Mesenchymal stem cell (in vitro differentiated cells and primary cell): ENCODE measurements at regions not wholly inside any gene's neighbourhood (a gene's known extent, or its start where the extent isn't known, plus 50 kb on each side); places are given as distances from the start of the nearest gene placed in this dataset.

Source experiments
- DNase-seq: peaks from one replicate; pipeline ENCODE4 v3.0.0-alpha.2; 2013
- H2AFZ ChIP-seq: one replicate; pipeline ENCODE4 v1.6.1; 2013; ENCODE audit warnings: low read depth, mild to moderate bottlenecking, control low read depth, inconsistent platforms, low read length, moderate library complexity
- H2AK5ac ChIP-seq: 2 replicates; pipeline ENCODE4 v1.6.1; 2013; ENCODE audit warnings: low read length, moderate library complexity, mild to moderate bottlenecking, inconsistent platforms; ENCODE audit not compliant: severe bottlenecking
- H2BK120ac ChIP-seq: one replicate; pipeline ENCODE4 v1.6.1; 2013; ENCODE audit warnings: low read depth, mild to moderate bottlenecking, inconsistent platforms, low read length, moderate library complexity
- H2BK12ac ChIP-seq, 2 experiments: one replicate each; pipeline ENCODE4 v1.6.1; 2013; ENCODE audit warnings: inconsistent platforms in 2 of 2, low read length in 2 of 2, mild to moderate bottlenecking in 2 of 2, moderate library complexity in 2 of 2, control low read depth in 1 of 2
- H2BK15ac ChIP-seq: one replicate; pipeline ENCODE4 v1.6.1; 2013; ENCODE audit warnings: mild to moderate bottlenecking, low read depth, inconsistent platforms; ENCODE audit not compliant: poor library complexity, severe bottlenecking
- H2BK5ac ChIP-seq: 2 replicates; pipeline ENCODE4 v1.6.1; 2013; ENCODE audit warnings: low read depth, mild to moderate bottlenecking, low read length, control low read depth, inconsistent platforms; ENCODE audit not compliant: poor library complexity, severe bottlenecking
- H3K14ac ChIP-seq, 2 experiments: one replicate each; pipeline ENCODE4 v1.6.1; 2013; ENCODE audit warnings: inconsistent platforms in 2 of 2, low read length in 2 of 2, control low read depth in 1 of 2, mild to moderate bottlenecking in 1 of 2, moderate library complexity in 1 of 2
- H3K18ac ChIP-seq, 2 experiments: one replicate each; pipeline ENCODE4 v1.6.1; 2013; ENCODE audit warnings: inconsistent platforms in 2 of 2, low read length in 2 of 2, control low read depth in 1 of 2, low read depth in 1 of 2, mild to moderate bottlenecking in 1 of 2
- H3K23ac ChIP-seq, 2 experiments: one replicate each; pipeline ENCODE4 v1.6.1; 2013; ENCODE audit warnings: inconsistent platforms in 2 of 2, low read length in 2 of 2, mild to moderate bottlenecking in 2 of 2, moderate library complexity in 2 of 2, control low read depth in 1 of 2
- H3K27ac ChIP-seq: 2 replicates; pipeline ENCODE4 v1.5.1; 2013; ENCODE audit warnings: mild to moderate bottlenecking, moderate library complexity, low read length, control low read depth, inconsistent platforms; ENCODE audit not compliant: poor library complexity, severe bottlenecking
- H3K27me3 ChIP-seq, 2 experiments: 2 replicates each; pipeline versions ENCODE4 v1.6.1 to v1.7.0; 2013; ENCODE audit warnings: low read length in 2 of 2, mild to moderate bottlenecking in 2 of 2, moderate library complexity in 2 of 2, control low read depth in 1 of 2, inconsistent platforms in 1 of 2; ENCODE audit not compliant: control insufficient read depth in 1 of 2, insufficient read depth in 1 of 2
- H3K36me3 ChIP-seq, 2 experiments: 2 replicates each; pipeline versions ENCODE4 v1.6.1 to v1.7.0; 2013; ENCODE audit warnings: low read length in 2 of 2, control low read depth in 1 of 2, inconsistent platforms in 1 of 2, low read depth in 1 of 2, mild to moderate bottlenecking in 1 of 2; ENCODE audit not compliant: insufficient read depth in 2 of 2, control insufficient read depth in 1 of 2
- H3K4ac ChIP-seq, 2 experiments: one replicate each; pipeline ENCODE4 v1.6.1; 2013; ENCODE audit warnings: inconsistent platforms in 2 of 2, low read length in 2 of 2, mild to moderate bottlenecking in 2 of 2, moderate library complexity in 2 of 2, control low read depth in 1 of 2, low read depth in 1 of 2
- H3K4me1 ChIP-seq: 2 replicates; pipeline ENCODE4 v1.6.1; 2013; ENCODE audit warnings: low read depth, low read length, control low read depth; ENCODE audit not compliant: control insufficient read depth, insufficient read depth
- H3K4me2 ChIP-seq: 2 replicates; pipeline ENCODE4 v1.6.1; 2013; ENCODE audit warnings: low read length, mild to moderate bottlenecking, inconsistent platforms; ENCODE audit not compliant: poor library complexity, severe bottlenecking
- H3K4me3 ChIP-seq, 2 experiments: 2 replicates each; pipeline versions ENCODE4 v1.5.1 to v1.7.0; 2013; ENCODE audit warnings: low read length in 2 of 2, mild to moderate bottlenecking in 2 of 2, control low read depth in 1 of 2, low read depth in 1 of 2; ENCODE audit not compliant: insufficient read depth in 1 of 2
- H3K79me1 ChIP-seq: replicated peaks from 2 replicates; pipeline ENCODE4 v1.6.1; 2013; ENCODE audit warnings: mild to moderate bottlenecking, control low read depth, low read length, inconsistent platforms; ENCODE audit not compliant: poor library complexity, severe bottlenecking
- H3K9ac ChIP-seq: 2 replicates; pipeline ENCODE4 v1.7.0; 2013; ENCODE audit warnings: mild to moderate bottlenecking, low read length, moderate library complexity
- H3K9me3 ChIP-seq: 2 replicates; pipeline ENCODE4 v1.7.0; 2013; ENCODE audit warnings: mild to moderate bottlenecking, low read length; ENCODE audit not compliant: control insufficient read depth
- H4K8ac ChIP-seq: one replicate; pipeline ENCODE4 v1.6.1; 2013; ENCODE audit warnings: inconsistent platforms, mild to moderate bottlenecking, low read length, moderate library complexity
- H4K91ac ChIP-seq: one replicate; pipeline ENCODE4 v1.6.1; 2013; ENCODE audit warnings: mild to moderate bottlenecking, low read length, inconsistent platforms
- WGBS: methylation state at CpG from one replicate; pipeline ENCODE4 v1.1.7; 2013; ENCODE audit warnings: mixed read lengths; 5-methylcytosine and 5-hydroxymethylcytosine counted together

- no peak overlapping the region for H2BK15ac ChIP-seq
- no peak overlapping the region for H3K14ac ChIP-seq
- H3K27ac ChIP-seq = no peak overlapping the region
- no peak overlapping the region for H3K4ac ChIP-seq
- no peak overlapping the region for H2AK5ac ChIP-seq
- H3K4me2 ChIP-seq = no peak overlapping the region
- H4K8ac ChIP-seq = no peak overlapping the region
- H3K23ac ChIP-seq = no peak overlapping the region
- H3K27me3 ChIP-seq = no peaks in the 10 kb centered on the region
- H3K79me1 ChIP-seq = no peaks in the 10 kb centered on the region
- no peak overlapping the region for H4K91ac ChIP-seq
- H2BK5ac ChIP-seq = no peak overlapping the region
- H2BK120ac ChIP-seq = no peak overlapping the region
- no peak overlapping the region for H3K18ac ChIP-seq
- no peak for DNase-seq
- H3K4me1 ChIP-seq = no peaks in the 10 kb centered on the region
- H3K9me3 ChIP-seq = peaks cover 11% of the 10 kb centered on the region
- no peak overlapping the region for H3K9ac ChIP-seq
- H2BK12ac ChIP-seq = no peak overlapping the region
- no peak overlapping the region for H3K4me3 ChIP-seq
- WGBS = 92% methylated on average over 2 of the region's 2 CpGs
- H2AFZ ChIP-seq = no peak overlapping the region
- no peaks in the 10 kb centered on the region for H3K36me3 ChIP-seq
Observed at GRCh38 chr13:55728247-55728646, 1412.5 kb upstream of the PRR20A start.

GRCh38 chr13:55745828-55746227 lies 1394.9 kb upstream of the PRR20A start:
- Histone ChIP-seq H3K4ac (no peak overlapping the region), H2BK12ac (no peak overlapping the region), H3K4me1 (no peaks in the 10 kb centered on the region), H2BK120ac (no peak overlapping the region), H3K4me3 (no peak overlapping the region), H3K14ac (no peak overlapping the region), H4K91ac (no peak overlapping the region), H3K36me3 (no peaks in the 10 kb centered on the region), H2AK5ac (no peak overlapping the region), H3K18ac (no peak overlapping the region), H4K8ac (no peak overlapping the region), H3K9me3 (peaks cover 18% of the 10 kb centered on the region), H3K79me1 (no peaks in the 10 kb centered on the region), H3K27ac (no peak overlapping the region), H3K4me2 (no peak overlapping the region), H3K23ac (no peak overlapping the region), H2BK5ac (no peak overlapping the region), H3K27me3 (no peaks in the 10 kb centered on the region), H2AFZ (no peak overlapping the region), H3K9ac (no peak overlapping the region), H2BK15ac (no peak overlapping the region)
- no peak for DNase-seq
- WGBS = no CpG with 5 or more reads among the region's 2 CpGs

- no peak overlapping the region for H2AK5ac ChIP-seq
- H2BK120ac ChIP-seq = no peak overlapping the region
- H3K36me3 ChIP-seq = no peaks in the 10 kb centered on the region
- no peak overlapping the region for H3K4me3 ChIP-seq
- H3K9ac ChIP-seq = no peak overlapping the region
- no peak overlapping the region for H2BK15ac ChIP-seq
- no peak for DNase-seq
- H3K4ac ChIP-seq = no peak overlapping the region
- no peaks in the 10 kb centered on the region for H3K9me3 ChIP-seq
- H3K23ac ChIP-seq = no peak overlapping the region
- H3K27me3 ChIP-seq = no peaks in the 10 kb centered on the region
- H3K18ac ChIP-seq = no peak overlapping the region
- no peak overlapping the region for H2BK12ac ChIP-seq
- H3K27ac ChIP-seq = no peak overlapping the region
- H2BK5ac ChIP-seq = no peak overlapping the region
- no peak overlapping the region for H4K8ac ChIP-seq
- no peaks in the 10 kb centered on the region for H3K79me1 ChIP-seq
- 74% methylated on average over 3 of the region's 3 CpGs for WGBS
- H3K4me1 ChIP-seq = no peaks in the 10 kb centered on the region
- no peak overlapping the region for H4K91ac ChIP-seq
- no peak overlapping the region for H2AFZ ChIP-seq
- H3K4me2 ChIP-seq = no peak overlapping the region
- no peak overlapping the region for H3K14ac ChIP-seq
Observed at GRCh38 chr13:55761986-55762385, 1378.7 kb upstream of the PRR20A start.

- no peak overlapping the region for H2BK5ac ChIP-seq
- H3K27ac ChIP-seq = no peak overlapping the region
- no peak overlapping the region for H2BK12ac ChIP-seq
- H3K18ac ChIP-seq = no peak overlapping the region
- H3K36me3 ChIP-seq = no peaks in the 10 kb centered on the region
- H3K4me1 ChIP-seq = no peaks in the 10 kb centered on the region
- no peak overlapping the region for H3K4me3 ChIP-seq
- no peak for DNase-seq
- peaks cover 5% of the 10 kb centered on the region for H3K9me3 ChIP-seq
- no peak overlapping the region for H4K8ac ChIP-seq
- H3K23ac ChIP-seq = no peak overlapping the region
- no peak overlapping the region for H2BK15ac ChIP-seq
- no peak overlapping the region for H4K91ac ChIP-seq
- no peak overlapping the region for H3K4me2 ChIP-seq
- no peak overlapping the region for H3K14ac ChIP-seq
- no peak overlapping the region for H2AFZ ChIP-seq
- no peaks in the 10 kb centered on the region for H3K27me3 ChIP-seq
- H3K4ac ChIP-seq = no peak overlapping the region
- H3K9ac ChIP-seq = no peak overlapping the region
- no peaks in the 10 kb centered on the region for H3K79me1 ChIP-seq
- WGBS = 89% methylated on average over 2 of the region's 2 CpGs
- no peak overlapping the region for H2BK120ac ChIP-seq
- H2AK5ac ChIP-seq = no peak overlapping the region
Observed at GRCh38 chr13:55777612-55778011, 1363.1 kb upstream of the PRR20A start.
